GM23338 (cell line): ENCODE measurements at regions not wholly inside any gene's neighbourhood (a gene's known extent, or its start where the extent isn't known, plus 50 kb on each side); places are given as distances from the start of the nearest gene placed in this dataset.

Source experiments
- CREB1 ChIP-seq: fragments of 250-450 bp; sonication (Bioruptor Pico); IDR thresholded peaks from 2 replicates; pipeline ENCODE4 v1.5.0; 2020; ENCODE audit warnings: low read depth, mild to moderate bottlenecking, moderate library complexity
- EZH2 ChIP-seq: fragments of 200-600 bp; sonication (generic); IDR thresholded peaks from one replicate; pipeline ENCODE4 v1.8.0; 2017; ENCODE audit warnings: antibody characterized with exemption, mild to moderate bottlenecking, low read depth; ENCODE audit not compliant: unreplicated experiment
- ZNF114 ChIP-seq: fragments of 250-450 bp; sonication (Bioruptor Pico); IDR thresholded peaks from 2 replicates; pipeline ENCODE4 v1.5.0; 2020; ENCODE audit warnings: mild to moderate bottlenecking, moderate library complexity
- TF ChIP-seq, protein P1 (sequence below), 2 experiments: fragments of 200-600 bp in 1 of 2; sonication (generic) in 1 of 2; conservative IDR thresholded peaks; 2 replicates each; pipeline versions ENCODE4 v1.5.1 to v1.6.1; 2016 to 2017; ENCODE audit warnings: antibody characterized with exemption in 2 of 2, low read depth in 2 of 2, mild to moderate bottlenecking in 2 of 2, moderate library complexity in 1 of 2

DNA sequence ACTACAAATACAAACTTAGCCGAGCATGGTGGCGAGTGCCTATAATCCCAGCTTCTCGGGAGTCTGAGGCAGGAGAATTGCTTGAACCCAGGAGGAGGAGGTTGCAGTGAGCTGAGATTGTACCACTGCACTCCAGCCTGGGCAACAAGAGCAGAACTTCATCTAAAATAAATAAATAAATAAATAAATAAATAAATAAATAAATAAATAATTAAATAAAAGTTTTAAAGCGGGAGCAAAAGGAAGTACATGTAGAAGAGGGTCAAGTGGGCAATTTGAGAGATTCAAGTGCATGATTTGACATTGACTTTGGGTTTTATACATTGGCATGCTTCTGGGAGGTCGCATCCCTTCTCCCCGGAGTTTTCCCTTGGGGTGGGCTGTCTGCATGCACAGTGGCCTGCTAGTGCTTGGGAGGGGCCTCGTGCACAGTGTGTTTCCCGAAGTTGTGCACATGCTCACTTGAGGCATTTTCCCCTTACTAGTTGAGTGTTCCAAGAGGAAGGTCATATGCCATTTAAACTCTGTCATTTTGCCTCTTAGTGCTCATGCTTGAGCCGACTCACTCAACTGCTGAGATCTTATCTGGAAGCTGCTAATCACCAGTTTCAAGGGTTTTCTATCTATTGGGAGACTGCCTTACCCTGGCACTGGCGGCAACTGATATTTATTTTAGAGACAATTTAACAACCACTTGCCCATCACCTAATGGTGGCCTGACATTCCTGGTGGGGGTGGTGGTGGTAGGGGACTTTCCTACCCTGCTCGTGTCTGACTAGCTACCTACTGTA, 193.2 kb upstream of the MPHOSPH6 start:
- TF ChIP-seq ZNF114 (no peak), CREB1 (CRISPR knock-in tag) (no peak), EZH2 (no peak)
- TF ChIP-seq, protein P1, sequence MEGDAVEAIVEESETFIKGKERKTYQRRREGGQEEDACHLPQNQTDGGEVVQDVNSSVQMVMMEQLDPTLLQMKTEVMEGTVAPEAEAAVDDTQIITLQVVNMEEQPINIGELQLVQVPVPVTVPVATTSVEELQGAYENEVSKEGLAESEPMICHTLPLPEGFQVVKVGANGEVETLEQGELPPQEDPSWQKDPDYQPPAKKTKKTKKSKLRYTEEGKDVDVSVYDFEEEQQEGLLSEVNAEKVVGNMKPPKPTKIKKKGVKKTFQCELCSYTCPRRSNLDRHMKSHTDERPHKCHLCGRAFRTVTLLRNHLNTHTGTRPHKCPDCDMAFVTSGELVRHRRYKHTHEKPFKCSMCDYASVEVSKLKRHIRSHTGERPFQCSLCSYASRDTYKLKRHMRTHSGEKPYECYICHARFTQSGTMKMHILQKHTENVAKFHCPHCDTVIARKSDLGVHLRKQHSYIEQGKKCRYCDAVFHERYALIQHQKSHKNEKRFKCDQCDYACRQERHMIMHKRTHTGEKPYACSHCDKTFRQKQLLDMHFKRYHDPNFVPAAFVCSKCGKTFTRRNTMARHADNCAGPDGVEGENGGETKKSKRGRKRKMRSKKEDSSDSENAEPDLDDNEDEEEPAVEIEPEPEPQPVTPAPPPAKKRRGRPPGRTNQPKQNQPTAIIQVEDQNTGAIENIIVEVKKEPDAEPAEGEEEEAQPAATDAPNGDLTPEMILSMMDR (conservative IDR thresholded peaks at IDR 0.05; ENCODE audit: low read depth in 2 of 2): no peak
